Hepatocyte (in vitro differentiated cells): ENCODE measurements at regions not wholly inside any gene's neighbourhood (a gene's known extent, or its start where the extent isn't known, plus 50 kb on each side); places are given as distances from the start of the nearest gene placed in this dataset.
A peak's percentile ranks its signal among the peaks of the same experiment; 100 is the strongest.

Source experiments
- DNase-seq: peaks from one replicate; pipeline ENCODE4 v3.0.0-alpha.2; 2016; ENCODE audit warnings: low spot score
- H2AFZ ChIP-seq: fragments of 200-600 bp; sonication (generic); 2 replicates; pipeline ENCODE4 v1.6.0; 2016; ENCODE audit warnings: antibody characterized with exemption, mild to moderate bottlenecking
- H3K27ac ChIP-seq: fragments of 200-600 bp; sonication (generic); 2 replicates; pipeline ENCODE4 v1.5.1; 2016; ENCODE audit warnings: mild to moderate bottlenecking
- H3K27me3 ChIP-seq: fragments of 200-600 bp; sonication (generic); 2 replicates; pipeline ENCODE4 v1.6.1; 2016
- H3K36me3 ChIP-seq: fragments of 200-600 bp; sonication (generic); replicated peaks from 2 replicates; pipeline ENCODE4 v1.5.1; 2016; ENCODE audit warnings: low read depth; ENCODE audit not compliant: insufficient read depth
- H3K4me1 ChIP-seq: fragments of 200-600 bp; sonication (generic); 2 replicates; pipeline ENCODE4 v1.5.1; 2016; ENCODE audit warnings: mild to moderate bottlenecking, moderate library complexity; ENCODE audit not compliant: insufficient read depth
- H3K4me2 ChIP-seq: fragments of 200-600 bp; sonication (generic); 2 replicates; pipeline ENCODE4 v1.6.0; 2016
- H3K4me3 ChIP-seq: fragments of 200-600 bp; sonication (generic); 2 replicates; pipeline ENCODE4 v1.5.1; 2016; ENCODE audit warnings: mild to moderate bottlenecking
- H3K79me2 ChIP-seq: fragments of 200-600 bp; sonication (generic); 2 replicates; pipeline ENCODE4 v1.6.0; 2017; ENCODE audit warnings: mild to moderate bottlenecking
- H3K9me2 ChIP-seq: fragments of 200-600 bp; sonication (generic); replicated peaks from 2 replicates; pipeline ENCODE4 v1.6.0; 2017; ENCODE audit warnings: mild to moderate bottlenecking; ENCODE audit not compliant: insufficient read depth
- H3K9me3 ChIP-seq: fragments of 200-600 bp; sonication (generic); 2 replicates; pipeline ENCODE4 v1.5.1; 2016; ENCODE audit warnings: low read depth, mild to moderate bottlenecking
- H4K20me1 ChIP-seq: fragments of 200-600 bp; sonication (generic); 2 replicates; pipeline ENCODE4 v1.6.0; 2016; ENCODE audit warnings: mild to moderate bottlenecking; ENCODE audit not compliant: insufficient read depth, poor library complexity, severe bottlenecking
- EZH2 ChIP-seq: fragments of 200-600 bp; sonication (generic); IDR thresholded peaks from 2 replicates; pipeline ENCODE4 v1.6.1; 2016; ENCODE audit warnings: antibody characterized with exemption, mild to moderate bottlenecking, borderline replicate concordance
- EZH2phosphoT487 ChIP-seq: fragments of 200-600 bp; sonication (generic); IDR thresholded peaks from one replicate; pipeline ENCODE4 v1.6.1; 2018; ENCODE audit warnings: antibody characterized with exemption, mild to moderate bottlenecking, low read depth, moderate library complexity; ENCODE audit not compliant: unreplicated experiment, severe bottlenecking
- WGBS: methylation state at CpG from one replicate; pipeline ENCODE4 v1.1.6; 2016; ENCODE audit warnings: low lambda C conversion rate; ENCODE audit errors: missing lambda C conversion rate; 5-methylcytosine and 5-hydroxymethylcytosine counted together
- TF ChIP-seq, protein P1 (sequence below): fragments of 200-600 bp; sonication (generic); IDR thresholded peaks from 2 replicates; pipeline ENCODE4 v1.5.1; 2016; ENCODE audit warnings: antibody characterized with exemption, mild to moderate bottlenecking; ENCODE audit not compliant: poor library complexity

DNA sequence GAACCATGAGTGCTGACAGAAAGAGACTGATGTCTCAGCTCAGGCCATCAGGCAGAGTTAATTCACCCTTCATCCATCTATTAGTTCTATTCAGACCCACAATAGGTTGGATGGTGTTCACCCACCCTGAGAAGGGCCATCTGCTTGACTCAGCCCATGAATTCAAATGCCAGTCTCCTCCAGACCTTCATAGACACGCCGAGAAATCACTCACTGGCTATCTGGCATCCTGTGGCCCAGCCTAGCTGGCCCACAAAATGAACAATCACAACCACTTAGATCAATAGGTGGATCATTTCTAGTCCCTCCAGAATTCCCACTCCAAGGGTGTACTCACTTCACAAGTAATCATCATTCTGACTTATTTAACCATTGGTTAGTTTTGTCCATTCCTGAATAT lies 58.2 kb downstream of the MYEOV start:
- no peaks in the 10 kb centered on the region for H4K20me1 ChIP-seq
- H3K27me3 ChIP-seq = no peaks in the 10 kb centered on the region
- DNase-seq = no peak
- no peak overlapping the region for H2AFZ ChIP-seq
- H3K36me3 ChIP-seq = no peaks in the 10 kb centered on the region
- H3K4me2 ChIP-seq = no peak overlapping the region
- no peak overlapping the region for H3K4me3 ChIP-seq
- no peaks in the 10 kb centered on the region for H3K9me2 ChIP-seq
- WGBS = 97% methylated on average over 2 of the region's 2 CpGs
- no peak overlapping the region for H3K27ac ChIP-seq
- no peak for TF ChIP-seq EZH2phosphoT487
- TF ChIP-seq EZH2 = no peak
- TF ChIP-seq, protein P1, sequence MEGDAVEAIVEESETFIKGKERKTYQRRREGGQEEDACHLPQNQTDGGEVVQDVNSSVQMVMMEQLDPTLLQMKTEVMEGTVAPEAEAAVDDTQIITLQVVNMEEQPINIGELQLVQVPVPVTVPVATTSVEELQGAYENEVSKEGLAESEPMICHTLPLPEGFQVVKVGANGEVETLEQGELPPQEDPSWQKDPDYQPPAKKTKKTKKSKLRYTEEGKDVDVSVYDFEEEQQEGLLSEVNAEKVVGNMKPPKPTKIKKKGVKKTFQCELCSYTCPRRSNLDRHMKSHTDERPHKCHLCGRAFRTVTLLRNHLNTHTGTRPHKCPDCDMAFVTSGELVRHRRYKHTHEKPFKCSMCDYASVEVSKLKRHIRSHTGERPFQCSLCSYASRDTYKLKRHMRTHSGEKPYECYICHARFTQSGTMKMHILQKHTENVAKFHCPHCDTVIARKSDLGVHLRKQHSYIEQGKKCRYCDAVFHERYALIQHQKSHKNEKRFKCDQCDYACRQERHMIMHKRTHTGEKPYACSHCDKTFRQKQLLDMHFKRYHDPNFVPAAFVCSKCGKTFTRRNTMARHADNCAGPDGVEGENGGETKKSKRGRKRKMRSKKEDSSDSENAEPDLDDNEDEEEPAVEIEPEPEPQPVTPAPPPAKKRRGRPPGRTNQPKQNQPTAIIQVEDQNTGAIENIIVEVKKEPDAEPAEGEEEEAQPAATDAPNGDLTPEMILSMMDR = no peak
- H3K9me3 ChIP-seq = no peaks in the 10 kb centered on the region
- no peaks in the 10 kb centered on the region for H3K4me1 ChIP-seq
- H3K79me2 ChIP-seq = no peaks in the 10 kb centered on the region

DNA sequence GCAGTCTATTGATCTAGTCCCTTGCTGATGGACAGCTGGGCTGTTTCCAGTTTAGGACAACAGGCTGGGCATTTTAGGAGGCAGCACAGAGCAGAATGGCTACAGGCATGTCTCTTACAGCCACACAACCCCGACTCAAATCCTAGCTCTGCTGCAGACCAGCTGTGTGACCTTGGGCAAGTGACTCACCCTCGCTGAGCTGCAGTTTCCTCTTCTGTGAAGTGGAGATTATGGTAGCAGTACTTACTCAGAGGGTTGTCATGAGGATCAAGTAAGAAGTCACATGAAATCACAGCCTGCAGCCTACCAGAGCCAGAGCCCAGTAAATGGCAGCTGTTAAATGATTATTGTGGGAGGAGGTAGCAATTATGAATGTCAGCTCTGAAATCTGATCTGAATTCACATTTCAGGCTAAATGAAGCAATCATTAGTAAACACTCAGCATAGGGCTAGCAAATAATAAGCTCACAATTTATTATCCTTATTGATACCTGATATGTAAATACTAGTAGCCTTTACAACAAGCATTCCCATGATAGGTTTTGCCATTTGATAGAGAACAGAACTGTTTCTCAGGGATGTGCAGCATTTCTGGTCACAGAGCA lies 58.9 kb downstream of the MYEOV start:
- DNase-seq = peak; percentile 54
- no peak for TF ChIP-seq EZH2phosphoT487
- no peak for TF ChIP-seq EZH2
- no peaks in the 10 kb centered on the region for H3K9me2 ChIP-seq
- no peak overlapping the region for H2AFZ ChIP-seq
- no peak overlapping the region for H3K27ac ChIP-seq
- H3K36me3 ChIP-seq = no peaks in the 10 kb centered on the region
- no peaks in the 10 kb centered on the region for H3K9me3 ChIP-seq
- 26% methylated on average over 2 of the region's 2 CpGs for WGBS
- no peaks in the 10 kb centered on the region for H3K79me2 ChIP-seq
- H4K20me1 ChIP-seq = no peaks in the 10 kb centered on the region
- no peak overlapping the region for H3K4me3 ChIP-seq
- no peaks in the 10 kb centered on the region for H3K27me3 ChIP-seq
- H3K4me2 ChIP-seq = no peak overlapping the region
- H3K4me1 ChIP-seq = no peaks in the 10 kb centered on the region

DNA sequence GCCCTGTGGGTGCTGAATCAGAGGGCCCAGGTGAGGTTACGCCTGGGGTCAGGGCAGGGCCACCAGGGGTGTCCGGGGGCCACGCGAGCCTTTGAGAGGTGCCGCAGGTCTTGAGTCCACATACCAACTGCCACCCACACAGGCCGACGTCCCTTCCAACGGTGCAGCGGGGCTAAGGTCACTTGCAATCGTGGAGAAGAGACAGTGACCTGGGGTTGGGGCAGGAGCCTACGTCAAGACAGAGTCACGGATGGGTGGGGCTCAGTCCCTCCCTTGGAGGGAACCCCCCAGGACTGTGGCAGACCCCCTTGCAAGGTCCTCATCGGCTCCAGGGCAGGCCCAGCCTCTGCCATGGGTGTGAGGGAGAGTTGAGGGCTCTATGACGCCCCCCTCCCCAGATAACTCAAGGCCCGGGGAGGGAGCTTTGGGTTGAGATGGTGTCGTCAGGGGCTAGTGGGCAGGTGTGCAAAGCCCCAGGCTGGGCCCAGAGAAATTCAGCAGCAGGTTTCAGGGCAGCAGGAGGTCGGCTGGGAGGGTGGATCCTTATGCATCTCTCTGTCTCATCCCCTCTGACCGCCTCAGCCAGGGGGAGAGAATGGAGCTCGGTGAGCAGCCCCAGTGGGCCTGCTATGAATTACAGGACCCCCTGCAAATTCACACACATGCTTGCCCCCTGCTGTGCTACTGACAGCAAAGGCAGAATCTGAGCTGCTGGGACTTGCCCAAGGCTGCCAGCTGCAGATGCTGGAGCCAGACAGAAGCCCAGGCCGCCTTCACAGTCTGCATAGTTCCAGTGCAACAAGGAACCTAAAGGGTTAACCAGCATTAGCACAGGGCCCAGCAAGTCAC lies 60.0 kb downstream of the MYEOV start:
- Histone ChIP-seq H3K27me3 (no peaks in the 10 kb centered on the region), H3K4me3 (no peak overlapping the region), H3K79me2 (no peaks in the 10 kb centered on the region), H3K4me2 (no peak overlapping the region), H2AFZ (no peak overlapping the region), H3K9me3 (no peaks in the 10 kb centered on the region), H3K36me3 (no peaks in the 10 kb centered on the region), H3K4me1 (no peaks in the 10 kb centered on the region), H3K27ac (no peak overlapping the region), H4K20me1 (no peaks in the 10 kb centered on the region), H3K9me2 (no peaks in the 10 kb centered on the region)
- 80% methylated on average over 20 of the region's 20 CpGs for WGBS
- DNase-seq = no peak
- TF ChIP-seq EZH2 (no peak), EZH2phosphoT487 (no peak)
- TF ChIP-seq, protein P1 = no peak

DNA sequence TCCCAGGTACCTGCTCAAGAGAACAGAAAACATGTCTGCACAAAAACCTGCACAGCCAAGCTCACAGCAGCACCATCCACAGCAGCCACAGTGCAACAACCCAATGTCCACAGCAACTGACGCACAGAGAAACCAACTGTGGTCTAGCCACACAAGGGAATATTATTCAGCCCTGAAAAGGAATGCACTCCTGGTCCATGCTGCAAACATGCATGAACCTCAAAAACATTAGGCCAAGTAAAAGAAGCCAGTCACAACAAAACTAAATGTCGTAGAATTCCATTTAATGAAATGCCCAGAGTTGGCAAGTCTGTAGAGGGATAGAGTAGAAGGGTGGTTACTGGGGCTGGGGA lies 60.6 kb downstream of the MYEOV start:
- Histone ChIP-seq H3K4me1 (no peaks in the 10 kb centered on the region), H3K27me3 (no peaks in the 10 kb centered on the region), H3K9me2 (no peaks in the 10 kb centered on the region), H3K36me3 (no peaks in the 10 kb centered on the region), H3K27ac (no peak overlapping the region), H3K79me2 (no peaks in the 10 kb centered on the region), H3K9me3 (no peaks in the 10 kb centered on the region), H3K4me3 (no peak overlapping the region), H2AFZ (no peak overlapping the region), H3K4me2 (no peak overlapping the region), H4K20me1 (no peaks in the 10 kb centered on the region)
- DNase-seq = no peak
- WGBS = 98% methylated on average over 2 of the region's 2 CpGs
- TF ChIP-seq EZH2 = no peak
- TF ChIP-seq EZH2phosphoT487 = no peak
- TF ChIP-seq, protein P1 = no peak
